ENCODE measurements at regions not wholly inside any gene's neighbourhood (a gene's known extent, or its start where the extent isn't known, plus 50 kb on each side); places are given as distances from the start of the nearest gene placed in this dataset.
"Not testable (repeated sequence)": the region's sequence is repeated elsewhere in the genome, so short reads cannot be mapped to it uniquely, and the experiment has no call there.

- no peaks in the 10 kb centered on the region for H3K27me3 ChIP-seq (ENCODE audit: insufficient read depth, low read length)
- H3K27ac ChIP-seq (ENCODE audit: low read length), result no peak overlapping the region
- H3K36me3 ChIP-seq (ENCODE audit: insufficient read depth, low read depth, low read length), result no peaks in the 10 kb centered on the region
- H3K4me3 ChIP-seq (ENCODE audit: low read length), result no peak overlapping the region
- H3K9me3 ChIP-seq (ENCODE audit: insufficient read depth, low read depth, low read length), result no peaks in the 10 kb centered on the region
- peaks cover 12% of the 10 kb centered on the region for H3K4me1 ChIP-seq (ENCODE audit: insufficient read depth, low read length)
- H3K9ac ChIP-seq (ENCODE audit: low read depth, low read length), result no peak overlapping the region
Observed at GRCh38 chr4:181006499-181007260, 1236.5 kb upstream of the TENM3 start.

GRCh38 chr4:181007751-181008150, 1235.5 kb upstream of the TENM3 start:
- Histone ChIP-seq H3K9ac (ENCODE audit: low read depth, low read length) (no peak overlapping the region), H3K4me1 (ENCODE audit: insufficient read depth, low read length) (peaks cover 12% of the 10 kb centered on the region), H3K36me3 (ENCODE audit: insufficient read depth, low read depth, low read length) (no peaks in the 10 kb centered on the region), H3K9me3 (ENCODE audit: insufficient read depth, low read depth, low read length) (no peaks in the 10 kb centered on the region), H3K4me3 (ENCODE audit: low read length) (no peak overlapping the region), H3K27ac (ENCODE audit: low read length) (no peak overlapping the region), H3K27me3 (ENCODE audit: insufficient read depth, low read length) (no peaks in the 10 kb centered on the region)

GRCh38 chr4:181008164-181008563, 1235.0 kb upstream of the TENM3 start:
- H3K27me3 ChIP-seq (ENCODE audit: insufficient read depth, low read length), result no peaks in the 10 kb centered on the region
- H3K36me3 ChIP-seq (ENCODE audit: insufficient read depth, low read depth, low read length), result no peaks in the 10 kb centered on the region
- peaks cover 12% of the 10 kb centered on the region for H3K4me1 ChIP-seq (ENCODE audit: insufficient read depth, low read length)
- no peak overlapping the region for H3K4me3 ChIP-seq (ENCODE audit: low read length)
- no peak overlapping the region for H3K27ac ChIP-seq (ENCODE audit: low read length)
- no peak overlapping the region for H3K9ac ChIP-seq (ENCODE audit: low read depth, low read length)
- no peaks in the 10 kb centered on the region for H3K9me3 ChIP-seq (ENCODE audit: insufficient read depth, low read depth, low read length)

- H3K27ac ChIP-seq (ENCODE audit: low read length), result no peak overlapping the region
- H3K36me3 ChIP-seq (ENCODE audit: insufficient read depth, low read depth, low read length), result no peaks in the 10 kb centered on the region
- no peaks in the 10 kb centered on the region for H3K9me3 ChIP-seq (ENCODE audit: insufficient read depth, low read depth, low read length)
- no peak overlapping the region for H3K9ac ChIP-seq (ENCODE audit: low read depth, low read length)
- H3K27me3 ChIP-seq (ENCODE audit: insufficient read depth, low read length), result no peaks in the 10 kb centered on the region
- no peak overlapping the region for H3K4me3 ChIP-seq (ENCODE audit: low read length)
- peaks cover 7% of the 10 kb centered on the region; the same call in 1 of the 2 replicates for H3K4me1 ChIP-seq (ENCODE audit: insufficient read depth, low read length)
Observed at GRCh38 chr4:181013162-181013561, 1230.0 kb upstream of the TENM3 start.

GRCh38 chr4:181017038-181017437, 1226.2 kb upstream of the TENM3 start:
- Histone ChIP-seq H3K4me1 (ENCODE audit: insufficient read depth, low read length) (peaks cover 7% of the 10 kb centered on the region; the same call in 1 of the 2 replicates), H3K27ac (ENCODE audit: low read length) (no peak overlapping the region), H3K9ac (ENCODE audit: low read depth, low read length) (no peak overlapping the region), H3K36me3 (ENCODE audit: insufficient read depth, low read depth, low read length) (no peaks in the 10 kb centered on the region), H3K27me3 (ENCODE audit: insufficient read depth, low read length) (no peaks in the 10 kb centered on the region), H3K9me3 (ENCODE audit: insufficient read depth, low read depth, low read length) (no peaks in the 10 kb centered on the region), H3K4me3 (ENCODE audit: low read length) (no peak overlapping the region)

- H3K9ac ChIP-seq (ENCODE audit: low read depth, low read length), result no peak overlapping the region
- H3K36me3 ChIP-seq (ENCODE audit: insufficient read depth, low read depth, low read length), result no peaks in the 10 kb centered on the region
- peaks cover 7% of the 10 kb centered on the region; the same call in 1 of the 2 replicates for H3K4me1 ChIP-seq (ENCODE audit: insufficient read depth, low read length)
- no peaks in the 10 kb centered on the region for H3K27me3 ChIP-seq (ENCODE audit: insufficient read depth, low read length)
- H3K27ac ChIP-seq (ENCODE audit: low read length), result no peak overlapping the region
- no peak overlapping the region for H3K4me3 ChIP-seq (ENCODE audit: low read length)
- no peaks in the 10 kb centered on the region for H3K9me3 ChIP-seq (ENCODE audit: insufficient read depth, low read depth, low read length)
Observed at GRCh38 chr4:181018472-181018871, 1224.7 kb upstream of the TENM3 start.

- no peaks in the 10 kb centered on the region for H3K9me3 ChIP-seq (ENCODE audit: insufficient read depth, low read depth, low read length)
- H3K4me3 ChIP-seq (ENCODE audit: low read length), result no peak overlapping the region
- no peaks in the 10 kb centered on the region for H3K36me3 ChIP-seq (ENCODE audit: insufficient read depth, low read depth, low read length)
- peaks cover 7% of the 10 kb centered on the region; the same call in 1 of the 2 replicates for H3K4me1 ChIP-seq (ENCODE audit: insufficient read depth, low read length)
- no peak overlapping the region for H3K9ac ChIP-seq (ENCODE audit: low read depth, low read length)
- H3K27ac ChIP-seq (ENCODE audit: low read length), result no peak overlapping the region
- H3K27me3 ChIP-seq (ENCODE audit: insufficient read depth, low read length), result no peaks in the 10 kb centered on the region
Observed at GRCh38 chr4:181018913-181019312, 1224.3 kb upstream of the TENM3 start.

GRCh38 chr4:181020456-181020855, 1222.7 kb upstream of the TENM3 start:
- H3K9me3 ChIP-seq (ENCODE audit: insufficient read depth, low read depth, low read length), result no peaks in the 10 kb centered on the region
- H3K36me3 ChIP-seq (ENCODE audit: insufficient read depth, low read depth, low read length), result no peaks in the 10 kb centered on the region
- H3K4me1 ChIP-seq (ENCODE audit: insufficient read depth, low read length), result peaks cover 7% of the 10 kb centered on the region; the same call in 1 of the 2 replicates
- H3K4me3 ChIP-seq (ENCODE audit: low read length), result no peak overlapping the region
- no peak overlapping the region for H3K27ac ChIP-seq (ENCODE audit: low read length)
- H3K27me3 ChIP-seq (ENCODE audit: insufficient read depth, low read length), result no peaks in the 10 kb centered on the region
- no peak overlapping the region for H3K9ac ChIP-seq (ENCODE audit: low read depth, low read length)

- no peak overlapping the region for H3K9ac ChIP-seq (ENCODE audit: low read depth, low read length)
- no peaks in the 10 kb centered on the region for H3K9me3 ChIP-seq (ENCODE audit: insufficient read depth, low read depth, low read length)
- no peaks in the 10 kb centered on the region for H3K27me3 ChIP-seq (ENCODE audit: insufficient read depth, low read length)
- no peak overlapping the region for H3K27ac ChIP-seq (ENCODE audit: low read length)
- peaks cover 7% of the 10 kb centered on the region; the same call in 1 of the 2 replicates for H3K4me1 ChIP-seq (ENCODE audit: insufficient read depth, low read length)
- no peak overlapping the region for H3K4me3 ChIP-seq (ENCODE audit: low read length)
- no peaks in the 10 kb centered on the region for H3K36me3 ChIP-seq (ENCODE audit: insufficient read depth, low read depth, low read length)
Observed at GRCh38 chr4:181021213-181021612, 1222.0 kb upstream of the TENM3 start.

- not testable (repeated sequence) for H3K27ac ChIP-seq (ENCODE audit: low read length); H3K4me1 ChIP-seq (ENCODE audit: insufficient read depth, low read length); H3K36me3 ChIP-seq (ENCODE audit: insufficient read depth, low read depth, low read length); H3K9me3 ChIP-seq (ENCODE audit: insufficient read depth, low read depth, low read length); H3K9ac ChIP-seq (ENCODE audit: low read depth, low read length); H3K27me3 ChIP-seq (ENCODE audit: insufficient read depth, low read length); H3K4me3 ChIP-seq (ENCODE audit: low read length)
Observed at GRCh38 chr4:181030135-181030921, 1212.9 kb upstream of the TENM3 start.

GRCh38 chr4:181030961-181031360, 1212.2 kb upstream of the TENM3 start:
- H3K9ac ChIP-seq (ENCODE audit: low read depth, low read length), result no peak overlapping the region
- H3K4me1 ChIP-seq (ENCODE audit: insufficient read depth, low read length), result peaks cover 3% of the 10 kb centered on the region
- no peak overlapping the region for H3K27ac ChIP-seq (ENCODE audit: low read length)
- H3K36me3 ChIP-seq (ENCODE audit: insufficient read depth, low read depth, low read length), result no peaks in the 10 kb centered on the region
- H3K9me3 ChIP-seq (ENCODE audit: insufficient read depth, low read depth, low read length), result no peaks in the 10 kb centered on the region
- no peaks in the 10 kb centered on the region for H3K27me3 ChIP-seq (ENCODE audit: insufficient read depth, low read length)
- H3K4me3 ChIP-seq (ENCODE audit: low read length), result no peak overlapping the region

- H3K36me3 ChIP-seq (ENCODE audit: insufficient read depth, low read depth, low read length), result no peaks in the 10 kb centered on the region
- H3K9ac ChIP-seq (ENCODE audit: low read depth, low read length), result no peak overlapping the region
- no peaks in the 10 kb centered on the region for H3K9me3 ChIP-seq (ENCODE audit: insufficient read depth, low read depth, low read length)
- H3K27me3 ChIP-seq (ENCODE audit: insufficient read depth, low read length), result no peaks in the 10 kb centered on the region
- H3K27ac ChIP-seq (ENCODE audit: low read length), result no peak overlapping the region
- no peak overlapping the region for H3K4me3 ChIP-seq (ENCODE audit: low read length)
- H3K4me1 ChIP-seq (ENCODE audit: insufficient read depth, low read length), result no peaks in the 10 kb centered on the region
Observed at GRCh38 chr4:181043486-181043885, 1199.7 kb upstream of the TENM3 start.

All from iPS-20b (cell line).